Activated T-helper 1 cell treated with Interleukin-2 at 50 U/mL for 16 hours (primary cell): ENCODE measurements at regions not wholly inside any gene's neighbourhood (a gene's known extent, or its start where the extent isn't known, plus 50 kb on each side); places are given as distances from the start of the nearest gene placed in this dataset.
A peak's percentile ranks its signal among the peaks of the same experiment; 100 is the strongest.

Experiments
- DNase-seq: peaks from one replicate; pipeline ENCODE4 v3.0.0-alpha.2; 2020; ENCODE audit warnings: low read depth

DNA sequence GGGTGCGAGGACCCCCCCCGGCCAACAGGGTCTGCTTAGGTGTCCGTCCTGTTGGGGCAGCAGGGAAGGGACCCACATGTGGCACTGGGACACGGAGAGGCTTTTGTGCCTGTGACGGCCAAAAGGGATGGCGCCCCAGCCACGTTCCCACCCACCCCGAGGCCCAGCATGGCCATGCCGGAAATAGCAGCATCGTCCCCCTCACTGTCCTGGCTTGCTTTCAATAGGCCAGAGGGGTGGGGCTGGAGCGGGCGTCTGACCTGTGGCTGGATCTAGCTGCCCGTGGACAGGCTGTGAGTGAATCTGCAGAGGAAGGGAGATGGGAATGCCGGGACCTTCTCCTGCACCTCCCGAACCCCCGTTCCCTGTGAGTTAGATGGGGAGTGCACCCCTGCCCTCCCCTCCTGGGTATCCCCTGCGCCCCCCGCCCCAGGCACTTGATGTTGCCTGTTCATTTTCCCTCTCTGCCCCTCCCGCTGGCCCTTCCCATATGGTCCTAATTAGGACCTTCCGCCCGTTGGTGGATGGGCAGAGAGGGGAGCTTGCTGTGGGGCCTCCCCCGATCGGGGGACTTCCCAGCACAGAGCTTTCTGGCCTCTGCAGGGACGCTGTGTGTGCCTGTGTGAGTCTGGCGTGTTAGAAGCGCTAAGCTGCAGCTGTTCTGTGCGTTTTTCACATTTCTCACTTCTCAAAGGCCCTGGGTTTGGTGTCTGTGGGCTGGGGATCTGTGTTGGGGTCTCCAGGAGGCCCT, 292.8 kb downstream of the SEC14L1 start:
- DNase-seq, result no peak

DNA sequence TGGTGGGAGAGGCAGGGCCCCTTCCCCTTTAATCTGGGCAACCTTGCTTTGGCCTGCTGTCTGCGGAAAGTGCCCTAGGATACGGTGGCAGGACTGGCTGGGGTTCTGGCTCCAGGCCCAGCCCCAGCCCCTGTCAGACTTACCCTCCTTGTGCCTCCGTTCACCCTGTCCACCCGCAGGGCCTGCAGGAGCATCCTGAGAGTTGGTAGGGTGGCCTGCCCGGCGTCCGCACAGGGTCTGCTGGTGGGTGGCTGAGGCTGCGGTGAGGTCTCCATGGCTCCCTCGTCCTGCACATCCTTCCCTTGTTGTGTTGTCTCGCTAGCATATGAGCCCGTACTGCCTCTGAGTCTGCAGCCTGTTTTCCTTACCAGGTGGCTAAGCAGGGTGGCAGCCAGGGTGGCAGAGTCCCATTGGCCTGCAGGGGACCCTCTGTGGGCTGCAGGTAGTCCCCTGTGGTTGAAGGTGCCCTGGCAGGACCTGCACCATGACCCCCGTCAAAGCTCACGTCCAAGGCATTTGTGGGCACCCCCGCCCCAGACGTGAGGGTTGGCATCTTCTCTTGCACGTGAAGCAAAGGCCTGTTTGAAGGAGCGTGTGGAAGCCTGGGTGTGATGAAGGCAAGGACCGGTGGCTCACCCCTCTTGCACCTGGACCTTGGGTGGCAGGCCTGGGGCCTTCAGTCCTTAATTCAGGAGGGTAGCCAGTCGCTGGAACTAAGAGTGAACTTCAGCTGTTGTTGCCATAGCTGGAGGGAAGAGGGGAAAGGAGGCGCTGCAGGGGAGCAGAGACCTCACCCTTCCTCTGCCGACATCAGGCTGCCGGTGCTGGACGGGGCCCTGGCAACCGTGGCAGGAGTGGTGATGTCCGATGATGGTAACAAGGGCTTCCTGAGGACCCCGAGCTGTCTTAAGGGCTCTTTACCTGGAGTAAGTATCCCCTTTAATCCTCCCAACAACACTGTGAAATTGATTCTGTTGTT, 293.7 kb downstream of the SEC14L1 start:
- DNase-seq, result no peak

DNA sequence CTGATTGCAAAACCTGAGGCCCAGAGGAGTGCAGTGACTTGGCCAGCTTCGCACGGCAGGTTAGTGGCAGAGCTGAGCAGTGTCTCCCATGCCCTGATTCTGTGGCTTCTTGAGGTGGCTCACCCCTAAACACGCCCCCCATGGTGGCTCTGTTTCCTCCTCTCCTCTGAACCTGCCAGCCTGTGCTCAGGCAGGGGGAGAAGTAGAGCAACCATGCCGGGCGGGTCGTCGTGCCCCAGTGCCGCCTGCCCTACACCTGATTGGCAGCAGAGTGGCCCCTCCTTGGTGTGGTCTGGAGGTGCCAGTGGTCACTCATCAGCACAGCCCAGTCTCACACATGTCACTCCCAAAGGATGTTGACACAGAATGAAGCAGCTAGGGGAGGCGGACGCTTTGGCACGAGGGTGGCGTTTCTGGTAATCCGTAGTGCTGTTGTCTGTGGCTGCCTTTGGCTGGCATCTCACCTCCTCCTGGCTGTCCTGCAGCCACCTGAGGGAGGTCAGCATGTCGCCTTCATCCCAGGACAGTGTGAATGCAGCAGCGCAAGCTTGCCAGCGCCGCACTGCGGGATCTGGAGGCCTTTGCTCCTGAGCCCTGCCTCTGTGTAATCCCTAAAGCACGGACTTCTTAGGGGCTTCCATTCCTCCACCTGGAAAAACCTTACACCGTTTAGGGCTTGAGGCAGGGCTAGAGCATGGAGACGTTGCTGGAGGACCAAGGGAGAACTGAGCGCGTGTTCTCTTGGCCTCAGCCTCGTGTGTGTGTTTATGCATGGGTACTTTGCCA, 294.7 kb downstream of the SEC14L1 start:
- DNase-seq, result no peak

DNA sequence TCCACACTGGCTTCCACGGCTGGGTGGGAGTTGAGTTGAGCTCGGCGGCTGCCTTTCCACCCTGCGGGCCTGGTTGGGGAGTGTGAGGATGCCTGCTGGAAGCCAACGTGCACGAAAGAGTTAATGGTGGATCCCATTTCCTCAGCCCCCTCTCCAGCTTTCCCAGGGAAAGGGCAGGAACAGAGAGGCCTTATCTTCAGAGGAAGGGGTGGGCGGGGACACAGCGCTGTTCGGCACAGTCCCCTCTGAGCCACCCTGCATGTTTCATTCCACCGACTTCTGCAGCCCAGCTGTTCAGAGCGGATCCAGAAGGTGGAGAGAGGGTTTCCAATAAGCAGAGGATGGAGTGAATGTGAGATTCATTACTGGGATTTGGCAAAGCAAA, 295.3 kb downstream of the SEC14L1 start:
- DNase-seq, result no peak

DNA sequence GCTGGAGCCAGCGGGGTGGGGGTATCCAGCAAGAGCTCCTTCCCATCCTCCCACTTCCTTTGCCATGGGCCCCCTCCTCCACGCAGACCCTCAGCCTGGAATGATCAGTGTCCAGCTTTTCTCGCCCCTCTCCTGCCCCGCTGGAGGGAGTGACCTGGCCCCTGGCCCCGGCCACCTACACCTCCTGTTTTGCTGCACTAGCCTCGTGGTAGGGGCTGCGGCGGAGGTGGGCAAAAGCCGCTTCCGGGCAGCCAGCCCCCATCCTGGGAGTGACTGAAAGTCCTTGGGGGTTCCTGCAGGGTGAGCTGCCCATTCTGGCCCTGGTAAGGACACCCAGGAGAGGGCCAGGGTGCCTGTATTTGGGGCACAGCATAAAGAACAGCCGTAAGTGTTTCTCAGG, 295.7 kb downstream of the SEC14L1 start:
- no peak for DNase-seq

DNA sequence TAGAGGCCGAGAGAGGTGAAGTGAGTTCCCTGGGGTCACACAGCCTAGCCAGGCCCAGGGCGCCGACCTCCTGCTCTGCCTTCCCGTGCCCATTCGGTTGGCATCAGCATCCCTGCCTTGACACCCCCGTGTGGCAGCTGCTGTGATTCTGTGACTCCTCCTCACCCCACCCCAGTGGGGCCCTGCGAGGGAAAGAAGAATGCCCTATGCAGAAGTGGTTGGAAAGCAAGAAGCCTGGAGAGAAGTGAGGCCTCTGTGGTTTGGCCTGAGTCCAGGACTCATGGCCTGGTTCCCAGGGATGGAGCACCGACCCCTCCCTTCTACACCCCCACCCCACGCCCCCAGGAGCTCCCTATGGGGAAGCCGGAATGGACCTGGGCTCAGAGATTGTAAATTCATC, 296.2 kb downstream of the SEC14L1 start:
- no peak for DNase-seq

DNA sequence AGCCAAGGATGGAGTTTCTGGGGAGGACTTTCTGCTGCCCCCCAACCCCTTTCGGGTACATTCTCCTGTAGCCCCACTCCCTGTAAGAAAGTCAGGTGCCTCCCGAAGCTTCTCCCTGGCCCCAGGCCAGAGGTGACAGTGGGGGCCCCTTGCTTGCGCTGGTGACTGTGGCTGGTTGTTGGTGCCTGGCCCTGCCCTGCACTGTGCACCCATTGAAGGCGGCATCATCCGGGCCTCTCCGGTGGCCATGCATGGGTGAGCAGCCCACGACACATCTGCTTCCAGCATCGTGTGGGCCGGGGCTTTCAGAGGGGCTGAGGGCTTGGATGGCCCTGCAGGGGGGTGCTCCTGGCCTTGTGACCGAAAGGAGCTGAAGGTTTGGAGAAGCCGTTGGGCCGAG, 297.0 kb downstream of the SEC14L1 start:
- no peak for DNase-seq

DNA sequence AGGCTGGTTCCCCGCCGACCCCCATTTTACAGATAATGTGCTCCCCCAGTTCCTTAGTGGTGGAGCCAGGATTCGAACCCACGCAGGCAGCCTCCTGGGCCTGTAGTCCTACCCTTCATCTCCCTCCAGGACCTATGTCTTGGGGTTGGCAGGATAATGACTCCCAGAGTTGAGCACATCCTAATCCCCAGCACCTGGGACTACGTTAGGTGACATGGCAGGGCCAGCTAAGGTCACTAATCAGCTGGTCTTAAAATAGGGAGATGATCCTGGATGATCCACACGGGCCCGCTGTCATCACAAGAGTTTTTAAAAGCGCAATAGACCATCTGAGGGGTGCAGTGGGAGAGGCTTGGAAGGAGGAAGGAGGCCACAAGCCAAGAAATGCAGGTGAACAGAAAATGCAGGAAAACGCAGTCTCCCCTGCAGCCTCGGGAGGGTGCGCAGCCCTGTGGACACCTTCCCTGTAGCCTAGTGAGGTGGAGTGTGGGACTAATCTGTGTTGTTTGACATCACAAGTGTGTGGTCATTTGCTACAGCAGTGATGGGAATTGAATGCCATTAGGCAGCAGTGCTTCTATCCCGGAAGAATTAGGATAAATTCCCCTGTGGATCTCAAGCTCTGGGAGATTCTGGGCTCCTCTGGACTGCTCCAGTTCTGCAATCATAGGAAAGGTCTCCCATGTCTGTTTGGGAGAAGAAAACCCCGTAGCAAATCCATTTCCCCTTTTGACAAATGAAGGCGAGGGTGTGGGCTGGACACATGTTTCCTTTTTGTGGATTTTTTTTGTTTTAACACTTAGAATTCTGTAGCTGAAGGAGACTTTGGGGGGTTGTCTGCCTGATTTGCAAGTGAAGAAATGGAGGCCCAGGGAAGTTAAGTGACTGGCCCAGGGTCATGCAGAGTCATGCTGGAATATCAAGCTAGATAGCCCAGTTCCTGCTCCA, 297.7 kb downstream of the SEC14L1 start:
- DNase-seq, result no peak

DNA sequence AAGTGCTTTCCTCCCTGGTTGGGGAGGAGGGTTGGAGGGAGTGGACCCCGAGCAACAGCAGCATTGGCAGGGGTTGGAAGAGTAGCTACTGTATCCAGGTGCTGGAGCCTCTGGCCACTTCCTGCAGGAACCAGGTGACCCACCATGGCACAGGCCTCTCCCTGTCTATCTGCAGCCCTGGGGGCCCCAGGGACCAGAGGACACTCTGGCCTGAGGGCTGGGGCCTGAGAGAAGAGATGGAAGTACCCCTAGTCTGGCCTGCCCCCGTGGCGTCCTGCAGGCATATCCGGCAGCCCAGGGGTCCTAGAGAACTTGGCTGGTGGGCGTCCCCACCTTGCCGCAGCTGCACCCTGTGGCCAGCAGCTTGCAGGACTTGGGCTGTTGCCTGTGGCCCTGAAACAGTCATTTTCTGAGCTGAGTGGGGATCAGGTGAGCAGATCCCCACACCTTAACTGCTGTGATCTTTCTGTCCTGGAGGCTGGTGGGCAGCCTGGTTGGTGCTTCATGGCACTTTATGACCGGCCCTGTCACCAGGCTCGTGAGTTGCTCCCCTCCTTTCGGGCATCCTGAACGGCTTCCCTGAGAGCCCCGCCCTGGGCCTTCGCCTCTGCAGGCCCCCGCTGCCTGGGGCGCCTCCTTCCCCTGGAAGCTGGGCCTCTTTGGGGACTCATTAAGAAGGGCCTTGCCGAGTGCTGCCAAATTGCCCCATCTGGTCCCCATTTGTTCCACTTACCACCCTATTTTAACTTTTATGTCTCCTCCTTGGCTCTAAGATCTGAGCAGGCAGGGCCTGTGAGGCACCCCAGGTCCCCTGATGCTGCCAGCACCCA, 298.6 kb downstream of the SEC14L1 start:
- no peak for DNase-seq

DNA sequence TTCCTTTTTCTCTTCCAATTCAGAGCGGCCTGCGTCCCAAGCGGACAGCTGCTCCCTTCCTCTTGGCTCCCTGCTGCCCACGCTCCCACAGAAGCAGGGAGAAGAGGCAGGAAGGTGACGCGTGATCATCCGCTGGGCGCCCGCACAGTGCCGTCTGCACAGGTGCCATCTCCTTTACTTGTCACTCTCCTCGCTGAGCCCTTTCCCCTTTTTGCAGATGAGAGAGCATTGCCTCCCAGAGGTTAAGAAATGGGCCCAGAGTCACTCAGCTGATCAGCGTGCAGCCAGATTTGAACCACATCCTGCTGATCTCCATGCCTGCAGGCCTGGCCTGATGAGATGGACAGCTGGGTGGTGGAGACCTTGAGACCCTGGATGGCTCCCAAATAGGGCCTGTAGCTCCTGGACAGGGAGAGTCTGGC, 299.8 kb downstream of the SEC14L1 start:
- DNase-seq, result no peak

DNA sequence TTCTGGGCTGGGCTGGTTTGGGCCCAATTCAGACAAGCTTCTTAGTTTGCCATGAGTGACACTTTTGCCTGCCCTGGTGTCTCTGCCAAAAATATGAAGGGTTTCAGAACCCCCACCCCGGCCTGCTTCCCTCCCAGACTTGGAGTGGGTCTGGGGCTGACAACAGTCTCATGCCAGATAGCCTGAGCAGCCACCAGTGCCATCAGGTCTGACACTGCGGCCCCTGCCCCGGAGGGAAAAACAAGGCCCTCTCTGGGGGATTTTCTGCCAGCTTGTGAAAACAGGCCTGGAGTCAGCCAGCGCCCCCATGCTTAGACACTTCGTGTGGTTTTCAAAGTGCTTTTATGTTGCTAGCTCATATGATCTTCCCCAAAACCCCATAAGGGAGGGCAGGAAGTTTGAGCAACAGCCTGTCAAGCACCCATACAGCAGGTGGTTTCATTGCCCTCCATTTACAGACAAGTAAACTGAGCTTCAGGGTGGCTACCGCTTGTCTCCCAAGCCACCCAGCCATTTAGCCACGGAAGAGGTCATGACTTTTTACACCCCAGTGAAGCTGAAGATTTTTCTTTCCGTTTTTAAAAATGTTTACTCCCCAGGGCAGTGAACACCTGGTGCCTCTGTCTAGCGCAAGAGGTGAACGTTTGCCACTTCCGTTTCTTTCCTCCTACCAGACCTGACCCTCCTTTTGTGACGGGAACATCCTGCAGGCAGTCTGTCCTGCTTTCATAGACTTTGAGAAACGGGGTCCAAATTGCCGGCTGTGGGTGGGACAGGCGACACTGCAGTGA, 300.6 kb downstream of the SEC14L1 start:
- peak; percentile 61 for DNase-seq

DNA sequence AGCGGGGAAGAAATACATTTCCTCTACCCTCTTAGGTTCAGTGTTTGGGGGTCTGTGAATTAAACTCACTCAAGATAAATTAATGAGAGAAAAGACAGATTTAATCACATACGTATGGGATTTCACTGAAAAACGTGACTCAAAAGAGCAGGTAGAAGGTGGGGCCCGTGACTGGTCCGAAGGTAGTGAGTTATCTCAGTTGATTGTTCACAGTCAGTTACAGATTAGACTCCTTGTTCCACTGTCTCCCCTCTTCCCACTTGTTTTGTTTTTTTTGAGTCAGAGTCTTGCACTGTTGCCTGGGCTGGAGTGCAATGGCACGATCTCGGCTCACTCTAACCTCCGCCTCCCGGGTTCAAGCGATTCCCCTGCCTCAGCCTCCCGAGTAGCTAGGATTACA, 301.2 kb downstream of the SEC14L1 start:
- no peak for DNase-seq

DNA sequence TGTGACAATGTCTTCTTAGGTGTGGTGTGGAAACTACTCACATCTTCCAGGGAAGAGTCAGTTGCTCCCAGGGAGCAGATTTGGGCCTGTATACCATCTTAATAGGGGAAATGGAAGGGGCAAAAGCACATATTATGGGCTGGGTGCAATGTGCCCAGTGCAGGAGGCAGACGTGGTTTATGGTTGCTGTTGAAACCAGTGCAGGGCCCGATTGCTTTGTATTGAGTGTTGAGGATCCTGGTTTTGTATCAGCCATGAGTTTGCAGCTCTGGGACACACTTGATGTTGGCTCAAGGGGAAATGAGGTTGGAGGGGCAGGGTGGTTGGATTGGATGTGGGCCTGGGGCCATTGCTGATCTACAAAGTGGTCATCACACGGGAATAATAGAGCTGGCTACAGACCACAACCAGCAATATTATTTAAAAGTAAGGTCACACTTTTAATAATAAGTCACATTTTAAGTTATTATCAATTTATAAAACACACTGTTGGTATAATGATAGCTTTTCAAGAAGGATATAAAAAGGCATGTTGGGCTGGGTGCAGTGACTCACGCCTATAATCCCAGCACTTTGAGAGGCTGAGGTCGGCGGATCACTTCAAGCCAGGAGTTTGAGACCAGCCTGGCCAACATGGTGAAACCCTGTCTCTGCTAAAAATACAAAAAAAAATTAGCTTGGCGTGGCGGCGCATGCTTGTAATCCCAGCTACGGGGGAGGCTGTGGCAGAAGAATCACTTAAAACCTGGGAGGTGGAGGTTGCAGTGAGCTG, 302.4 kb downstream of the SEC14L1 start:
- no peak for DNase-seq

DNA sequence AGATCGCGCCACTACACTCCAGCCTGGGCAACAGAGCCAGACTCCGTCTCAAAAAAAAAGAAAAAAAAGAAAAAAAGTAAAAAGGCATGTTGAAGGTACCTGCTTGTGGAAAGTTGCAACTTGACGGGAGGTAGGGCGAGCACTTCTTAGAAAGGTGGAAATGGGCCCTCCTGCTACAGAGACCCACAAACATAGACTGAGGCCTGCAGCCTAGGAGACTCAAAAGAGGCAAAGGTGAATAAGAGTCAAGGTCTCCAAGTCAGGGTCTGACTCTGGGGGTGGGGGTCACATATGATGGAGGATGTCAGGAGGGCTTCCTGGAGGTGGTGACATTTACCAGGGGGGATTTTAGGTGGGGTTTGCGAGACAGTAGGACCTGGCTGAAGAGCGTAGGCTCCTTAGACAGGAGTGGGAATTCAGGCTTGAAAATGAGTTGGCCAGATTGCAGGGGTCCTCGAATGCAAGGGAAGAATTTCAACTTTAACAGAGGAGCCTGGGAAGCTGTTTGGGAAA, 303.0 kb downstream of the SEC14L1 start:
- no peak for DNase-seq

DNA sequence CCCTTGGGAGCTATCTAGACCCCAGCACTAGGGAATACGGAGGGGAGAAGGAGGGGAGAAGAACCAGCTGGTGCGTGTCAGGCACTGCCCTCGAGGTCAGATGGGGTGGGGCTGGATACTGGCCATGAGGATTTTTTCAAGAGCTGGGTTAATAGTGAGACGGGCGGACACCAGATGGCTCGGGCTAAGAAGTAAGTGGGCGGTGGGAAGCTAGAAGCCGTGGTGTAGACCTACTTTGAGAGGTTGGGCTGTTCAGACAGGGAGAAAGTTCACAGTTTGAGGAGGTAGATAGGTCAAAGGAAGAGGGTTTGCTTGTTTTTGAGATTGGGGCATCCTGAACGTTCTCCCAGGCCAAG, 303.8 kb downstream of the SEC14L1 start:
- no peak for DNase-seq

DNA sequence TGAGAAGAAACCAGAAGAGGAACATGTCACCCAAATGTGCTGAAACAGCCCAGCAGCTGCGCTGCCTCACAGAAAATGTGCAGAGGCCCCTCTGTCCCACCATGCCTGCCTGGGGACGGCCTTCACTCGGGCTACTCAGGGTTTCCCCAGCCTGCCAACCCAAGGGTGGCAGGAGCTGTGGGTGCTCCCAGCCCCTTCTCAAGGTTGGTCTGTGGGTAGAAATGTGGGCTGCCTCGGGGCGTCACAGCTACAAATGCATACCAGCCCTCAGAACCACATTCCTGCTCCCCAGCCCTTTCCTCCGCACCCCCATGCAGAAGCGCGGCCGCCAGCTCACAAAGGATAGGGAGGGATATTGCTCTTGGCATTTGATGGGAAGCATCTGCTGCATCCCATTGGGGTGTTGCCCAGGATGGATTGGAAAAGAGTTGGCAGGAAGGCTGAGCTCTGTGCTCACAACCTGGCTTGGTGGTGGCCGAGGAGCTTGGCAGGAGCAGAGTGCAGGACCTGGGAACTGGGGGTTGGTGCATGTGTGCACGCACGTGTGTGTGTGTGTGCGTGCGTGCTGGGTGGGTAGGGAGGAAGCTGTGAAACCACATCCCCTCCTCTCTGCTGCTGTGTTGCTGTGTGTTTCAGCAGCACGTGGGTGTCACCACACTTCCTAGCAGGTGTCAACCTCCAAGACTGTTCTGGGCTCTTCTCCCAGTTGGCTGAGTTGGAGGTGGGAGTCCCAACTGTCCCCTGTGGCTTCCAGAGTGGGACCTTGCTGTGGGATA, 304.4 kb downstream of the SEC14L1 start:
- peak; percentile 81 for DNase-seq

DNA sequence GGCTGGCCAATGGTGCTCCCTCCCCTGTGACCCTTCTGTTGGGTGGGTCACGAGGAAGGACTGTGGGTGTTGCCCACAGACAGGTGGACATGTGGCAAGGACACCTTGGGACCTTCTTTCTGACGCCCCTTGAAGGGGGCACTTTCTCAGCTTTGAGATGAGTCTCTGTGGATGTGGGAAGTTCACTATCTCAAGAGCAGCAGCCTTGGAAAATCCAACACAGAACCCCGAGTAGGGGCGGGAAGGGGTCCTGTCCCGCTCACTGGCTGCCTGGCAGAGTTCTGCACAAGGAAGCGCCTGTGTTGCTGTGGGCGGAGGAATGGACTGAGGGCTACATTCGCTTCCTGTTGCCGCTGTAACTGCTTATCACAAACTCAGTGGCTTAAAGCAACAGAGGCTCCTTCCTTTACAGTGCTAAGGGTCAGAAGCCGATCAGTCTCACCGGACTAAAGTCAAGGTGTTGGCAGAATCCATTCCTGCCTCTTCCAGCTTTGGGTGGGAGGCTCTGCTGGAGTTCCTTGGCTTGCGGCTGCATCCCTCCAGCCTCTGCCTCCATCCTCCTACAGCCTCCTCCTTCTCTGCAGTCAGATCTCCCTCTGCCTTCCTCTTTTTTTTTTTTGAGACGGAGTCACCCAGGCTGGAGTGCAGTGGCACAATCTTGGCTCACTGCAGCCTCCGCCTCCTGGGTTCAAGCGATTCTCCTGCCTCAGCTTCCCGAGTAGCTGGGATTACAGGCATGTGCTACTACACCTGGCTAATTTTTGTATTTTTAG, 305.2 kb downstream of the SEC14L1 start:
- DNase-seq, result peak; percentile 52
